GM19043 (cell line): ENCODE measurements at regions not wholly inside any gene's neighbourhood (a gene's known extent, or its start where the extent isn't known, plus 50 kb on each side); places are given as distances from the start of the nearest gene placed in this dataset.

ENCODE experiments used
- ATAC-seq: cut with Tn5 transposase; IDR thresholded peaks from one replicate; pipeline ENCODE4 v1.9.1; 2021; ENCODE audit warnings: low read depth; ENCODE audit not compliant: unreplicated experiment

GRCh38 chr9:129490583-129491486 lies 130.1 kb downstream of the C9orf50 start:
- no peak for ATAC-seq

DNA sequence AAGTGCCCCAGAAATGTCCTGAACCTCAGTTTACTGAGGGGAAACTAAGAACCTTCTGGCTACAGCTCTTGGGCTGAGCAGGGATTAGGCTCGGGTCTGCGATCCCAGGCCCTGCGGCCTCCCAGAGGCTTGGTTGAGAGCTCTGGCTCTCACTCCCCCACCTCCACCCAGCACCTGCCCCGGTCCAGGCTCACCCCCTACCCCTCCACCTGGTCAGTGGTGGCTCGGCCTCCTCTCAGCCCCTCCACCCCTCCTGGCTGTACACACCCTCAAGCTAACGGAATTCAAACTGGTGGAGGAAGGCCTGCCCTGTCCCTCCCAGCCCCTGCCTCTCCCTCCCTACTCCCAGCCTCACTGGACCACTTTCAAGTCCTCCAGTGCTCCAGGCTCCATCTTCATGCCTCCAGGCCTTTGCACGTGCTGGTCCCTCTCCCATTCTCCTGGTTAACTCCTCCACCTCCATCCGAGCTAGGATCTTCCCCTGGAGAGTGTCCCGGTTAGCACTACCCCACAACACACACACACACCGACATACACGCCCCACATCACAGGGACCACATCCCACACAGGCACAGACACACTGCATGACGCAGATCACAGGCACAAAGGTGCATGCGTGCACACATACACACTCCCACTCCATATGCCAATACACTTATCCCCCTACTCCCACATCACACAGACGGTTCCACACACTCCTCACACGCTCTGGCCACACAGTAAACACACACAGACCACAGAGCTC lies 130.9 kb downstream of the C9orf50 start:
- ATAC-seq: no peak

GRCh38 chr9:129487658-129488483 lies 133.0 kb downstream of the C9orf50 start:
- ATAC-seq: no peak

- no peak for ATAC-seq
Observed at GRCh38 chr9:129486756-129487657, 133.9 kb downstream of the C9orf50 start.

DNA sequence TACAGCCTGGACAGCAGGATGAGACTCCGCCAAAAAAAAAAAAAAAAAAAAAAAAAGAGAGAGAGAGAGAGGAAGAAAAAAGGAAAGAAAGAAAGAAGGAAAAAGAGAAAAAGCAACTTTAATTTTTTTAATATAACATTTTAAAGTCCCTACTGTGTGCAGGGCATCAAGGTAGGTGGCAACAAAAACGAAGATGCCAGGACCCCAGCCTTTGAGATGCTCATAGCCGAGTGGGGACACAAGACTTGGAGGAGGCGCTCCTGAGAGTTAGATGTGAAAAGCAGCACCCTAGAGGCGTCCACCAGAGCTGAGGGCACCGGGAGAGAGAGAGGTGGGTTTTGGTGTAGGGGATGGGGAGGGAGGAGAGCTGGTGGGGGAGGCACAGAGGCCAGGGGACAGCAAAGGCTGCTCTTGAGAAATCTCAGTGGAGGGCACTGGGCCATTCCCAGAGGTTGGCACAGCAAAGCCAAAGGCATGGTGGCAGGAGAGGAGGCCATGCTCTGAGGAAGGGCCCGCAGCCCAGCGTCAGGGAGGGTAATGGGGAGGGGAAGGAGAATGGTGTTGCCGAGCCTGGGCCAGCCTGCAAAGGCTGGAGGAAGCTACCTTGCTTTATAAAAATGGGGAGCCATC lies 135.6 kb downstream of the C9orf50 start:
- ATAC-seq: no peak

- ATAC-seq: no peak
Observed at GRCh38 chr9:129484352-129485000, 136.4 kb downstream of the C9orf50 start.

GRCh38 chr9:129483415-129484351 lies 137.2 kb downstream of the C9orf50 start:
- no peak for ATAC-seq

- ATAC-seq: no peak
Observed at GRCh38 chr9:129482521-129483414, 138.1 kb downstream of the C9orf50 start.

- no peak for ATAC-seq
Observed at GRCh38 chr9:129481810-129482511, 138.9 kb downstream of the C9orf50 start.

DNA sequence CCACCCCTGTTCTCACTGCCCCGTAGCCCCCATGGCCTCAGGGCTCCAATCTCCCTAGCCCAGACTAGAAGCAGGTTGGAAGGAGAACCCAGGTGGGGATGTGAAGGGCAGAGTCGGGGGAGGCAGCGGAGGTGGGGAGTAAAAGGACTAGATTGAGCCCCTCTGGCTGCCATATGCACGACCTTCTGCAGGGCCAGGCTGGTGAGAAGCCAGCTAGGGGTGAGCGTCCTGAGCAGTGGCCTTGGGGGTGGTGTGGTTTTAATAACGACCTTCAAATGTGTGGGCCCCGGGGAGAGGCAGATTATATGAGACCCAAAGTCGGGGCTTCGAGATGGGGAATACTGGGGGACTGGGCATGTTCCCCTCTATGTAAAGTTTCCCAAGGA lies 139.5 kb downstream of the C9orf50 start:
- no peak for ATAC-seq

DNA sequence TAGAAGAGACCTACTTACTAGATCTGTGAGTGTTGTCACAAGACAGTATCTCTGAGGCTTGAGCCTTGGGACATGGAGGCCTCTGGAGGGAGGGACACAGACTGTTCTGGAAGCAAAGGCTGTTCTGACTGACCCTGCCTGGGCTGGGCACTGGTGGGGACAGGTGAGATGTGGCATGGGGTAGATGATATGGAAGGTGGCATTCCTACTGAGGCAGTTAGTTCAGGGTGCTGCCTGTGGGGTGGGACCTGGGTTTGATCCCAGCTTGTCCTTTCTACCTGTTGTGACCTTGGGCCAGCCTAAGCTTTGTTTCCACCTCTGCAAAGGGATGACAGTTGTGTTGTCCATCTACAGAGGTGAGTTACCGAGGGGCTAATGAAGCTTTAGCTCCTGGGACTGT lies 140.2 kb downstream of the C9orf50 start:
- ATAC-seq: no peak

DNA sequence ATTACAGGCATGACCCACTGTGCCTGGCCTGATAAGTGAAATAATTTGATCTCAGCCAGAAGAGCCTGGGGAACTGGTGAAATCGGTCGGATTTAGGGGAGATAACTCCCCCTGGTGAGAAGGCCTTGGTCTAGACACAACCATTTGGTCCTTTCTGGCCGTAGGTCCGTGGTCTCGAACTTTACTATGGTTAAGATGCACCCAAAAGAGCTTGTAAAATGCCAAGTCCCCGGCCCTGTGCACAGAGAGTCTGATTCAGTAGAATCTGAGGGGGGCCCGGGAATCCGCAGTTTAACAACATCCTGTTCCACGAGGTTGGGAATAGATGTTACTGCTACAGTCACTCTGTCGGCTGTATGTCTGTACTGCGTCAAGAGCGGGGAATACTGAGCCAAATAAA lies 140.7 kb downstream of the C9orf50 start:
- no peak for ATAC-seq

DNA sequence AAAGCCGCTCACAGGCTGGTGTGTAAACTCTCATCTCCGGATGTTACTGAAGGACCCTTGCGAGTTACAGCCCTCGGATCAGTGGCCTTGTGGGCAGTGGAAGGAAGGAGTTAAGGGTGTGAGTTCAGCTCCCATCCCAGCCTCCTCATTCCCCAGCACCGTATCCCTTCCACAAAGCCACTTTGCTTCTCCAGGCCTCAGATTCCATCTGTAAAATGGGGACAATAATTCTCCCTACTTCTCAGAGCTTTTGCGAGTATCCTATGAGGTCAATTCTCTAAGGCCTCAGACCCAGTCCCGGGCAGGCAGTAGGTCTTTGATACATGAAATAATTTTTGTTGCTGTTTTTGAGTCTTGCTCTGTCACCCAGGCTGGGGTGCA lies 141.3 kb downstream of the C9orf50 start:
- no peak for ATAC-seq

DNA sequence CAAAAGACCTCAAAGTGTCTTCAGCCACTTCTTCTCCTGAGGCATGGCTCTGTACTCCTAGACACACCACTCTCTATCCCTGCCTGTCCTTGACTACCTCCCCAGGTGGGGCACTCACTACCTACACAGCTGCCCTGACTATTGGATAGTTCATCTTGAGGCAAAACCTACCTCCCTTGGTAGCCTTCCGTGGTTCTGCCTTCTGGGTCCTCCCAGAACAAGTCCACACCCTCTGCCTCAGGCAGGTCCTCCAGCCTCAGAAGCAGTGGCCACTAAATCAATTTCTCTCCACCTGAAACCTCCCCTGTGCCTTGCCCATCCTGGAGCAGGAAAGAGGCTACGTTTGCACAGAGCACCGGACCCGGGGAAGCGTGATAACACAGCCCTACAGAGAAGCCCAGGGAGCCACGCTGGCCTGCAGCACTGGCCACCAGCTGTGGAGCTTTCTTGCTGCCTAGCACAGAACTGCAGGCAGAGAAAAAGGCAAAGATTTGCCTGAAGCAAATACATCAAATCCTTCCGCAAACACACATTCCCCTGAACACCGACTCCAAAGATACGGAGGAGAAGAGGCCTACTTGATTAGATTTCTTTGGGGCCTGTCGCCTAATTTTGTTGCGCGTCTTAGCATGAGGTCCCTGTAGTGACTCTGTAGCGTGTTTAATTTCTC lies 141.8 kb downstream of the C9orf50 start:
- ATAC-seq: no peak

DNA sequence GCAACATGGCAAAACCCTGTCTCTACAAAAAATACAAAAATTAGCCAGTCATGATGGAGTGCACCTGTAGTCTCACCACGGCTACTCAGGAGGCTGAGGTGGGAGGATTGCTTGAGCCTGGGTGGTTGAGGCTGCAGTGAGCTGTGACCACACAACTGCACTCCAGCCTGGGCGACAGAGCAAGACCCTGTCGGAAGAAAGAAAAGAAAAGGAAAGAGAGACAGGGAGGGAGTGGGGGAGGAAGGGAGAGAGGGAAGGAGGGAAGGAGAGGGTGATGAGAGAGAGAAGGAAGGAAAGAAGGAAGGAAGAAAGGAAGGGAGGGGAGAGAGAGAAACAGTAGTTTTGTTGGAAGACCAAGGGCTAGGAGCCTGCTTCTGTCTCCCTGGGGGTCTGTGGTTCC lies 142.4 kb downstream of the C9orf50 start:
- ATAC-seq: no peak
